ENCODE measurements at regions not wholly inside any gene's neighbourhood (a gene's known extent, or its start where the extent isn't known, plus 50 kb on each side); places are given as distances from the start of the nearest gene placed in this dataset.

DNA sequence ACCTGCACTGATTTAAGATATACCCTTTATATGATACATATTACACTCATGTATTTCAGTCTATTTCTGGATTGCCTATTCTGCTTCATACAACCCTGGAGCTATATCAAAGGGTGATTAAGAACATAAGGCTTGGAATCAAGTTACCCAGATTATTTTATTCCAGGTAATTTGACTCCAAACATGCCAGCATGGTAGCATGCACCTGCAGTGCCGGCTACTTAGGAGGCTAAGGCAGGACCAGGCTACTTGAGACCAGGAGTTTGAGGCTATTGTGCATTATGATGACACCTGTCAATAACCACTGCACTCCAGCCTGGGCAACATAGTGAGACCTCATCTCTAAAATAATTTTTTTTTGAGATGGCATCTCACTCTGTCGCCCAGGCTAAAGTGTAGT is 50.4 kb upstream of the NEO1 start:
- Mint-ChIP-seq H3K4me1 (no peaks in the 10 kb centered on the region), H3K9me3 (no peaks in the 10 kb centered on the region), H3K4me3 (no peak overlapping the region), H3K27ac (no peak overlapping the region), H3K27me3 (peaks cover 10% of the 10 kb centered on the region), H3K36me3 (ENCODE audit: low read depth) (no peaks in the 10 kb centered on the region)
- ATAC-seq (replicated peaks): no peak

DNA sequence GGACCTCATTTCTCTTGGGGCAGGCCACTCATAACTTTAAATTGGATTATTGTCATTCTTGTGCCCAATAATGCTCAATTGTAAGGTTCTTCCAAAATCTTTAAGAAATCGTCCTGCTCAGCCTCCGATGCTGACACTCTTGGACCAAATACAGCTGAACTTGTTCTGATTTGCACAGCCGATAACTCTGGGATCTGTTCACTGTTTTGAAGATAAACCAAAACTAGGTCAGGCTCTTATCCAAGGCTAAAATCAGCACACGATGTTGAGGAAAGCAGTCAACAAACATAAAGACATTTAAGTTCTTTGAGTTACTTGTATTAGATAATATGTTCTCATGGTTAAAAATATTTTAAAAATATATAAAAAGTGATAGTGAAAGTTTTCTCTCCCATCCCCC is 52.0 kb upstream of the NEO1 start:
- peaks cover 7% of the 10 kb centered on the region for H3K27me3 Mint-ChIP-seq
- H3K9me3 Mint-ChIP-seq: no peaks in the 10 kb centered on the region
- H3K4me3 Mint-ChIP-seq: no peak overlapping the region
- H3K27ac Mint-ChIP-seq: no peak overlapping the region
- ATAC-seq (replicated peaks): no peak
- H3K4me1 Mint-ChIP-seq: no peaks in the 10 kb centered on the region
- no peaks in the 10 kb centered on the region for H3K36me3 Mint-ChIP-seq (ENCODE audit: low read depth)

- H3K27me3 Mint-ChIP-seq: peaks cover 4% of the 10 kb centered on the region
- no peak overlapping the region for H3K27ac Mint-ChIP-seq
- no peaks in the 10 kb centered on the region for H3K4me1 Mint-ChIP-seq
- H3K4me3 Mint-ChIP-seq: no peak overlapping the region
- ATAC-seq (replicated peaks): no peak
- no peaks in the 10 kb centered on the region for H3K9me3 Mint-ChIP-seq
- H3K36me3 Mint-ChIP-seq (ENCODE audit: low read depth): no peaks in the 10 kb centered on the region
Measured at GRCh38 chr15:72999586-72999985, 52.7 kb upstream of the NEO1 start.

DNA sequence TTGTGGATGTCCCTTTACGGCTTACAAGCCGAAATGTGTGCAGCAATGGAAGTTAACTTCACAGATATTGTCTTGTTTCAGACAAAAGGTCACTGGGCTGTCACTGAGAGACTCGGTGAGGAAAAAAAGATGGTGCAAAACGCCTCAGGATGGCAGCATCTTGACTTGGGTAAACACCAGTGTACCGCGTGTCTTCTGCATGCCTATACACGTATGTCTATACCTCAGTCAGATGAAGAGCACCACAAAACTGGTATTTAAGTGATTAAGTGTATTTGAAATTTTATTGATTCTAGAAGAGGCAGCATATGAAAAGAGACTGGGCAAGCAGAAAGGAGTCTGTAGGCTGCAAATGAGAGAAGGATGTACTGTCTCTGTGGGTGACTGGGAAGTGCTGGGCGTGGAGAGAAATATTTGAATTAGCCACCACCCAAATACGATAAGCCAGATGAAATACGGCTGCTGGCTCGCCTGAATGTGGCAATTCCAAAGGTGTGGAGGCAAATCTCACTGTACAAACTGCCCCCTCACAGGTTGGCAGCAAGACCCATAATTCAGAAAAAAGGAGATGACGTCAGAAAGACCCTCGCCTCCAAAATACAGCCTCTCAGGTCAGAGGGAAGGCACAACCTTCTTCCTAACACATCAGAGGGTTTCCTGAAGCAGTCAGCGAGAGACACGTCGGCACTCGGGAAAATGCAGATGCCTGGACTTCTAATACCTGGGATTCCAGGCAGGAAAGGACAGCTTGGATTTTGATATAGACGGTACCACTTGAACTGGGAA is 53.4 kb upstream of the NEO1 start:
- Mint-ChIP-seq H3K27me3 (peaks cover 4% of the 10 kb centered on the region), H3K9me3 (no peaks in the 10 kb centered on the region), H3K4me1 (no peaks in the 10 kb centered on the region), H3K27ac (no peak overlapping the region), H3K36me3 (ENCODE audit: low read depth) (no peaks in the 10 kb centered on the region), H3K4me3 (no peak overlapping the region)
- ATAC-seq (replicated peaks): no peak

- no peaks in the 10 kb centered on the region for H3K36me3 Mint-ChIP-seq (ENCODE audit: low read depth)
- no peak for ATAC-seq (replicated peaks)
- no peak overlapping the region for H3K27ac Mint-ChIP-seq
- no peak overlapping the region for H3K4me3 Mint-ChIP-seq
- H3K9me3 Mint-ChIP-seq: no peaks in the 10 kb centered on the region
- H3K27me3 Mint-ChIP-seq: peaks cover 4% of the 10 kb centered on the region
- no peaks in the 10 kb centered on the region for H3K4me1 Mint-ChIP-seq
Measured at GRCh38 chr15:72998226-72998625, 54.0 kb upstream of the NEO1 start.

- no peaks in the 10 kb centered on the region for H3K4me1 Mint-ChIP-seq
Measured at GRCh38 chr15:72995849-72996248, 56.4 kb upstream of the NEO1 start.

GRCh38 chr15:72994534-72995177 is 57.6 kb upstream of the NEO1 start:
- H3K27me3 Mint-ChIP-seq: peaks cover 4% of the 10 kb centered on the region
- H3K4me1 Mint-ChIP-seq: no peaks in the 10 kb centered on the region
- no peaks in the 10 kb centered on the region for H3K36me3 Mint-ChIP-seq (ENCODE audit: low read depth)
- H3K27ac Mint-ChIP-seq: no peak overlapping the region
- ATAC-seq (replicated peaks): no peak
- no peaks in the 10 kb centered on the region for H3K9me3 Mint-ChIP-seq
- H3K4me3 Mint-ChIP-seq: no peak overlapping the region

More at GRCh38 chr15:72995849-72996248, 56.4 kb upstream of the NEO1 start:
- Mint-ChIP-seq H3K4me3 (no peak overlapping the region), H3K36me3 (ENCODE audit: low read depth) (no peaks in the 10 kb centered on the region), H3K27ac (no peak overlapping the region), H3K9me3 (no peaks in the 10 kb centered on the region), H3K27me3 (peaks cover 4% of the 10 kb centered on the region)
- ATAC-seq (replicated peaks): no peak

DNA sequence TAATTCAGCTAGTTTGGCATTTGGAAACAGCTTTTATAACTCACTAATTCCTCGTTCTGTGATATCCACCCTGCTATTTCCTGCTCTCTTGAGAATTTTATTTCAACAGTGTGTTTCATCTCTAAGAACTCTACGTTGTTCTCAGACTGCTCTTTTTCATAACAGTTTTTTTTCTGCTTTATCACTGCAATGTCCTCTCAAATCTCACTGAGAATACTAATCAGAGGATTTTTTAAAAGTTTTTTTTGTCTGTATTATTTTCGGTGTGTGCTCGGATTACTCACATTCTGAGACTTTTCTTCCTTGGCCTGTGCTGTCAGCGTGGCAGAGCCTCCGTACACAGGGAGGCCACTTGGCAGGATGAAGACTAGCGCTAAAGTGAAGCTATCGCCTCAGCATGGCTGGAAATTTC is 59.4 kb upstream of the NEO1 start:
- ATAC-seq (replicated peaks): no peak
- H3K4me3 Mint-ChIP-seq: no peak overlapping the region
- no peaks in the 10 kb centered on the region for H3K27me3 Mint-ChIP-seq
- no peaks in the 10 kb centered on the region for H3K9me3 Mint-ChIP-seq
- H3K36me3 Mint-ChIP-seq (ENCODE audit: low read depth): no peaks in the 10 kb centered on the region
- H3K27ac Mint-ChIP-seq: no peak overlapping the region
- H3K4me1 Mint-ChIP-seq: no peaks in the 10 kb centered on the region

DNA sequence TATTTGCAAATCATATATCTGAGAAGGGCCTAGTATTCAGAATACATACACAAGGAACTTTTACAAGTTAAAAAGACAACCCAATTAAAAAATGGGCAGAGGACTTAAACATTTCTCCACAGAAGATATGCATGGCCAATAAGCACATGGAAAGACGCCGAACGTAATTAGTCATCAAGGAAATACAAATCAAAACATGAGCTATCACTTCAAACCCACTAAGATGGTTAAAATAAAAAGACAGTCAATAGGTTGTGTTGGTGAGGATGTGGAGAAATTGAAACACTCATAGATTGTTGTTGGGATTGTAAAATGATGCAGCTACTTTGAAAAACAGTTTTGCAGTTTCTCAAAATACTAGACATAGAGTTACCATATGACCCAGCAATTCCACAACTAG is 61.2 kb upstream of the NEO1 start:
- Mint-ChIP-seq H3K27ac (no peak overlapping the region), H3K9me3 (no peaks in the 10 kb centered on the region), H3K36me3 (ENCODE audit: low read depth) (no peaks in the 10 kb centered on the region), H3K27me3 (no peaks in the 10 kb centered on the region), H3K4me3 (no peak overlapping the region), H3K4me1 (no peaks in the 10 kb centered on the region)
- ATAC-seq (replicated peaks): no peak

- Mint-ChIP-seq H3K36me3 (ENCODE audit: low read depth) (no peaks in the 10 kb centered on the region), H3K4me3 (no peak overlapping the region), H3K9me3 (no peaks in the 10 kb centered on the region), H3K27me3 (peaks cover 17% of the 10 kb centered on the region), H3K4me1 (no peaks in the 10 kb centered on the region), H3K27ac (no peak overlapping the region)
- ATAC-seq (replicated peaks): no peak
Measured at GRCh38 chr15:72983801-72984545, 68.3 kb upstream of the NEO1 start.

DNA sequence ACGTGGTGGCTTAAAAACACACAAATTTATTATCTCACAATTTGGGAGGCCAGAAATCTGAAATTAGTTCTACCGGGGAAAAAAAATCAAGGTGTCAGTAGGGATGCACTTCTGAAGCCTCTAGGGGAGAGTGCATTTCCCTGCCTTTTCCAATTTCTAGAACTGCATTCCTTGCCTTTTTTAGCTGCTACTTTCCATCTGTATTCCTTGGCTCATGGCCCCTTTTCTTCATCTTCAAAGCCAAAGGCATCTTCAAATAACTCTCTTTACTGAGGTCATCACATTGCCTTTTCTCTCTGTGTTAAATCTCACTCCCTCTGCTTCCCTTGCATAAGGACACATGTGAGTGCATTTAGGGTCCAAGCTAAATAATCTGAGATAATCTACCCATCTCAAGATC is 69.5 kb upstream of the NEO1 start:
- Mint-ChIP-seq H3K36me3 (ENCODE audit: low read depth) (no peaks in the 10 kb centered on the region), H3K4me3 (no peak overlapping the region), H3K9me3 (no peaks in the 10 kb centered on the region), H3K27me3 (peaks cover 25% of the 10 kb centered on the region), H3K27ac (no peak overlapping the region), H3K4me1 (no peaks in the 10 kb centered on the region)
- ATAC-seq (replicated peaks): no peak

DNA sequence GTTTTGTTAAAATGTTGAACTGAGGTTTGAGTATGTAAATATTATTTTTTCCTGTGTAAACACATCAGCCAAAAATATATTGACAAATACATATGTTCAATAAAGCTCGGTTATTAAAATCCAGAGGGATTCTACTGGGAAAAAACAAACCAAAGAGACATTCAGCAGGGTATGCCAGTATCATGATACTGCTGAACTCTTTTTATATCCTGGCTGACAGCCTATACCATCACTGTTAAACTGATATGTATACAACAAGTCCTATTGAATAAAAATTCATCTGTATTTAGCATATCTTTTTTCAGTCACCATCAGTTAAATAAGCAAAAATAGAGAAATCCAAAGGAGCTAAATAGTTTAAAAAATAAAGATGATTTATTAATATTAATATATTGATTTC is 71.6 kb upstream of the NEO1 start:
- no peak for ATAC-seq (replicated peaks)
- no peak overlapping the region for H3K4me3 Mint-ChIP-seq
- H3K9me3 Mint-ChIP-seq: no peaks in the 10 kb centered on the region
- no peaks in the 10 kb centered on the region for H3K36me3 Mint-ChIP-seq (ENCODE audit: low read depth)
- H3K4me1 Mint-ChIP-seq: no peaks in the 10 kb centered on the region
- H3K27ac Mint-ChIP-seq: no peak overlapping the region
- H3K27me3 Mint-ChIP-seq: peaks cover 26% of the 10 kb centered on the region

DNA sequence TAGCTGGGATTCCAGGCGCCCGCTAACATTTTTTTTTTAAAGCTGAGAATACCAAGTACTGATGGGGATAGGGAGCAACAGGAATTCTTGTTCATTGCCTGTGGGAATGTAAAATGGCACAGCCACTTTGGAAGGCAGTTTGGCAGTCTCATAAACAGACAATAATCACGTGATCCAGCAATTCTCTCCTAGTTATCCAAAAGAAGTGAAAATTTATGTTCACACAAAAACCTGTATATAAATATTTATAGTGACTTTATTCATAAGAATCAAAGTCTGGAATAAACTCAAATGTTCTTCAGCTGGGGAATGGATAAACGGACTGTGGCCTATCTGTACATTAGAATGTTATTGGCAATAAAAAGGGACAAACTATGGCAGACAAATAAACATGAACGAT is 72.5 kb upstream of the NEO1 start:
- no peaks in the 10 kb centered on the region for H3K4me1 Mint-ChIP-seq
- no peak for ATAC-seq (replicated peaks)
- H3K36me3 Mint-ChIP-seq (ENCODE audit: low read depth): no peaks in the 10 kb centered on the region

DNA sequence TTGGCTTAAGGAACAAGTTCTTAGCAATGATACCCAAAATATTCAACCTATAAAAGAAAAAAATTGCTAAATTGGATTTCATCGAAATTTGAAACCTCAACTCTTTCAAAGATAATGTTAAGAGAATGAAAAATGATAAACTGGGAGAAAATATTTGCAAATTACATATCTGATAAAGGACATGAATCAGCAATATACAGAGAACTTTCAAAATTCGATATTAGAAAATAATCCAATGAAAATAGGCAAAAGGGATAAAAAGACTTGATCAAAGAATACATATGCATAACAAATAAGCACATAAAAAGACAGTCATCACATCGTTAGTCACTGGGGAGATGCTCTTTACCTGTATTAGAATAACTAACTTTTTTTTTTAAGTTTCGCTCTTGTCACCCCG is 73.0 kb upstream of the NEO1 start:
- Mint-ChIP-seq H3K4me3 (no peak overlapping the region), H3K27ac (no peak overlapping the region), H3K27me3 (peaks cover 23% of the 10 kb centered on the region), H3K36me3 (ENCODE audit: low read depth) (no peaks in the 10 kb centered on the region), H3K4me1 (no peaks in the 10 kb centered on the region), H3K9me3 (no peaks in the 10 kb centered on the region)
- no peak for ATAC-seq (replicated peaks)

More for the DNA sequence above, 72.5 kb upstream of the NEO1 start:
- no peak overlapping the region for H3K4me3 Mint-ChIP-seq
- no peaks in the 10 kb centered on the region for H3K9me3 Mint-ChIP-seq
- H3K27ac Mint-ChIP-seq: no peak overlapping the region
- peaks cover 26% of the 10 kb centered on the region for H3K27me3 Mint-ChIP-seq

GRCh38 chr15:72978223-72978622 is 74.0 kb upstream of the NEO1 start:
- Mint-ChIP-seq H3K9me3 (no peaks in the 10 kb centered on the region), H3K36me3 (ENCODE audit: low read depth) (no peaks in the 10 kb centered on the region), H3K27ac (no peak overlapping the region), H3K27me3 (peaks cover 30% of the 10 kb centered on the region), H3K4me1 (no peaks in the 10 kb centered on the region), H3K4me3 (no peak overlapping the region)
- ATAC-seq (replicated peaks): no peak
